Fibroblast of mammary gland (primary cell): ENCODE measurements at regions not wholly inside any gene's neighbourhood (a gene's known extent, or its start where the extent isn't known, plus 50 kb on each side); places are given as distances from the start of the nearest gene placed in this dataset.
A peak's percentile ranks its signal among the peaks of the same experiment; 100 is the strongest.

Experiments
- DNase-seq: peaks from one replicate; pipeline ENCODE4 v3.0.0-alpha.2; 2010; ENCODE audit warnings: low read depth
- H3K4me3 ChIP-seq: 2 replicates; pipeline ENCODE4 v1.5.1; 2011; ENCODE audit warnings: low read depth, mild to moderate bottlenecking, low read length, moderate library complexity; ENCODE audit not compliant: control insufficient read depth
- TF ChIP-seq, protein P1 (sequence below): conservative IDR thresholded peaks from 2 replicates; pipeline ENCODE4 v1.5.1; 2011; ENCODE audit warnings: low read depth, low read length, inconsistent platforms; ENCODE audit not compliant: control insufficient read depth, insufficient read depth

DNA sequence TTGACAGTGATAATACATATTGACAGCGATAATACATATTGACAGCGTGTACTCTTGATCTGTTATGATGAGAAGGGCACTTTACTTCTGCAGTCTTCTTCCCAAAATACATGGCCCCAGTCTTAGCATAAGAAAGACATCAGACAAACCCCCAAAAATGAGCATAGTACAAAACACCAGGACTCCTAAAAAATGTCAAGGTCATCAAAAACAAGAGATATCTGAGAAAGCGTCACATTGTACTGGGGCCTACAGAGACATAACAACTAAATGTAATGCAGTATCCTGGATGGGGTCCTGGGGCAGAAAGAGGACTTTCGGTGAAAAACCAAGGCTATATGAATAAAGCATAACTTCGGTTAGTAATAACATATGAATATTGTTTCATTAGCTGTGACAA is 731.5 kb upstream of the SGCG start:
- DNase-seq, result no peak
- TF ChIP-seq, protein P1, sequence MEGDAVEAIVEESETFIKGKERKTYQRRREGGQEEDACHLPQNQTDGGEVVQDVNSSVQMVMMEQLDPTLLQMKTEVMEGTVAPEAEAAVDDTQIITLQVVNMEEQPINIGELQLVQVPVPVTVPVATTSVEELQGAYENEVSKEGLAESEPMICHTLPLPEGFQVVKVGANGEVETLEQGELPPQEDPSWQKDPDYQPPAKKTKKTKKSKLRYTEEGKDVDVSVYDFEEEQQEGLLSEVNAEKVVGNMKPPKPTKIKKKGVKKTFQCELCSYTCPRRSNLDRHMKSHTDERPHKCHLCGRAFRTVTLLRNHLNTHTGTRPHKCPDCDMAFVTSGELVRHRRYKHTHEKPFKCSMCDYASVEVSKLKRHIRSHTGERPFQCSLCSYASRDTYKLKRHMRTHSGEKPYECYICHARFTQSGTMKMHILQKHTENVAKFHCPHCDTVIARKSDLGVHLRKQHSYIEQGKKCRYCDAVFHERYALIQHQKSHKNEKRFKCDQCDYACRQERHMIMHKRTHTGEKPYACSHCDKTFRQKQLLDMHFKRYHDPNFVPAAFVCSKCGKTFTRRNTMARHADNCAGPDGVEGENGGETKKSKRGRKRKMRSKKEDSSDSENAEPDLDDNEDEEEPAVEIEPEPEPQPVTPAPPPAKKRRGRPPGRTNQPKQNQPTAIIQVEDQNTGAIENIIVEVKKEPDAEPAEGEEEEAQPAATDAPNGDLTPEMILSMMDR, result no peak

DNA sequence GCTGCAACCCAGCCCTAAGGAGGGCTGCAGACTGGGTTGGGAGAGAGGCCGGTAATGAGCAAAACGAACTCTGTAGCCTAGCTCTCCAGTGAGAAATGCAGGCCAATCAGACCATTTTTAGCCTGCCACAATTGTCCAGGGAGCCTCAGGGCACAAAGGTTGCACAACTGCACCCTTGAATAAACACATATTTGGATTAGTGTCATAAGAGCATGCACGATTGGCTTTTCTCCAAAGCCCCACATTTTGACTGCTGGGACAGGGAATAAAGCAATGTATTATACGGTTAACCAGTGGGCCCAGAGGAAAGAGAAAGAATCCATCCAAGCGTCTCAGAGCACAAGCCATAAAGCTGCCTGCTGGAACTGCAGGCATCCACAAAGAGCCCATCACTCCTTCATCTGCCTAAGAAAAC is 729.4 kb upstream of the SGCG start:
- no peak for DNase-seq
- TF ChIP-seq, protein P1, result no peak
- no peak overlapping the region for H3K4me3 ChIP-seq

More for the DNA sequence above, 731.5 kb upstream of the SGCG start:
- H3K4me3 ChIP-seq, result no peak overlapping the region

DNA sequence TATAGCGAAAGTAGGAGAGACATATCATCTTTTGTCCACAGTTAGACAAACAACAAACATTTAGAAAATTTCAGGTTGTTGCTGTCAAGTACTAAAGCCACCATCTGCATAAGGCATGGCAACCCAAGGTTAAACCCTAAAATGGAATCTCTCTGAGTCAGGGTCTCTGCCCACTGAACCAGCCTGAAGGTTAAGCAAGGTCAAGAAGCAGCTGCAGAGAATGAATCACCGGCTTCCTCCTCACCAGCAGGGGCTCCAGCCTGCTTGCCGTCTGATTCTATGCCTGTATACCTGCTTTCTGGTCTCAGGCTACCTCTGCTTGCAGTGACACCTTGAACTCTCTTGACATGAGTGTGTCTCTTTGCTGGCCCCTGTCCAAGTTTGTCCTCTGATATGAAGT is 726.2 kb upstream of the SGCG start:
- TF ChIP-seq, protein P1, result no peak
- peak; percentile 2 for DNase-seq
- H3K4me3 ChIP-seq, result no peak overlapping the region

DNA sequence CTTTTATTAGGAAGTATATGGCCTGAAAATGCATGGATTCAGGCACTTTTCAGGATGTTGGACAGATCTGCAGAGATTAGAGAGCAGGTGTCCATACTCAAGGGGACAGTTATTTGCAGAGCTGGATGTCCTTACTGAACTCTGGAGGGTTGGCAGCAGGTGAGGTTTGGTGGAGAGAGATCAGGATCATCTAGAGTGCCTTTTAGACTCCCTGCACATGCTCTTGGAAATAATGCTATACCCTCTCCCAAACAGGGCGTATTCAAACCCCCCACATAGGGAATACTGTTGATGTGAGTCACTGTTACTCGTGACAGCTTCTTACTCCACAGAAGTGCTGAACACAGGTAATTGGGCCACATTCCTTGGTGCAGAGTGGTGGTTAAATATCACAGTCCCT is 725.7 kb upstream of the SGCG start:
- no peak overlapping the region for H3K4me3 ChIP-seq
- TF ChIP-seq, protein P1, result no peak
- no peak for DNase-seq

DNA sequence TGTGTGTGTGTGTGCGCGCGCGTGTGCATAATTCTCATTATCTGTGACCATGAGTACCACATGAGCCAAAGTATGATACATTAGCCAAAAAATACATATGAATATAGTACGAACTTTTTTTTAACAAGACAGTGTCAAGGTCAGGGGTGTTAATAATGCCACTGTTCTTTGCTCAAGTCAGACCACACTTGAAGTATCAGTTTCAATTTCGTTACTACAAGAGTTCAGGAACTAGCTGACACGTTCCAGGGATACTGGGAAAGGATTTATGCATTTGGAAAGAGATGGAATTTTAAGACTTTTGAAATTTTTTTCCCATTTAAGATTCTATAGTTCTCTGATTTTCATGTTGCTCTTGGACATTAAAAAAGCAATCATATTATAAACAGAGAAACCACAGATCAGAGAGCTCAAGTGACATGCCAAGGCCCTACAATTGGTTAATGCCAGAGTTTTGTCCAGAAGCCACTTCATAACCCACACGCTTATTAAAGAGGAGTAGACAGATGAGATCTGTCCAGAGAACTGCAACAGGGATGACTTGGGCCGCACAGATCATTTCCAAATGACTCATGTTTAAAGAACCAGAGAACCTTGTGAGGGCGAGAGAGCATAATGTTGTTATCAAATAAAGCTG is 718.8 kb upstream of the SGCG start:
- no peak overlapping the region for H3K4me3 ChIP-seq
- TF ChIP-seq, protein P1, result no peak
- DNase-seq, result no peak

DNA sequence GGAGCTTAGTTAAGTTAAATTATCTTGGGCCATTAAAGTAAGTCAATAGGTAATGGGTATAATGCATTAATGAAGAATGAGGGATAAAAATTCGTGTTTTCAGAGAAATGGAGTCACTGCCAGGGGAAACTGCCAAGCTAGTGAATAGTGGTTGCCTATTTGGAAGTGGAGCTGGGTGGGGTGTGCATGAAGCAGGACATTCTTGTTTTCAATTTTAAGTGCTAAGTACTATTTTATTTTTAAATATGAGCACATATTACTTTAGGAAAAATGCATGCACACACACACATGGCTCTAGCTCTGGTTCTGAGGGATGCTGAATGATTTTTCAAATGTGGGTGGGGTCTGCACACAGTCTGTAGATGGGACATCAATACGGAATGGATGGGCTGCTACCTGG is 717.7 kb upstream of the SGCG start:
- no peak overlapping the region for H3K4me3 ChIP-seq
- TF ChIP-seq, protein P1, result no peak
- no peak for DNase-seq

DNA sequence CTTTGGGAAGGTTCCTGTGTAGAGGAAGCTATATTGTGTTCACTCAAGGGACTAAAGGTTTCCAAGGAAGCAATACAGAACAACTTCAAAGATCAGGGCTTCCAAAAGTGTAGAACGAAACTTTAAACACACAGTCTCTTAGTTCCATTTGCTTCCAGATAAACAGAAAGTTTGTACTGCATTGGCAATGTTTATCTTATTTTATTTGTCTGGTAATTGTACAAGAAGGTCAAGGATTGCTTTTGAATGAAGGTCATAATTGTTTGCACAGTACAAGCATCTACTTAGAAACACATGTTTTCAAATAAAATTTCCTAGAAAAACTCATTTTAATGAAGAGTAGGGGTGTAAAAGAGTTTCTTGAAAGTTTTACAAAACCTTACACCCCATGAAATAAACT is 712.7 kb upstream of the SGCG start:
- no peak overlapping the region for H3K4me3 ChIP-seq
- DNase-seq, result no peak
- TF ChIP-seq, protein P1, result no peak
